ENCODE measurements at regions not wholly inside any gene's neighbourhood (a gene's known extent, or its start where the extent isn't known, plus 50 kb on each side); places are given as distances from the start of the nearest gene placed in this dataset.

- no peak overlapping the region for H3K9ac ChIP-seq (ENCODE audit: low read length in 5 of 5)
- H3K4me3 ChIP-seq (ENCODE audit: low read depth in 1 of 5, low read length in 5 of 5) = no peak overlapping the region
- no peaks in the 10 kb centered on the region for H3K4me1 ChIP-seq (ENCODE audit: control insufficient read depth in 5 of 5, insufficient read depth in 5 of 5, low read length in 5 of 5)
- no peaks in the 10 kb centered on the region for H3K27me3 ChIP-seq (ENCODE audit: control insufficient read depth in 5 of 5, insufficient read depth in 4 of 5, low read length in 5 of 5)
- no peak overlapping the region for H3K27ac ChIP-seq (ENCODE audit: low read depth, low read length)
- peaks cover 0 to 4% (median 0%) of the 10 kb centered on the region in 5 donors for H3K9me3 ChIP-seq (ENCODE audit: control insufficient read depth in 5 of 5, low read length in 5 of 5)
- H3K36me3 ChIP-seq (ENCODE audit: control insufficient read depth in 5 of 5, insufficient read depth in 5 of 5, low read length in 5 of 5) = no peaks in the 10 kb centered on the region
Measured at GRCh38 chr1:208874915-208875314, 630.7 kb upstream of the PLXNA2 start.

- Histone ChIP-seq H3K9me3 (ENCODE audit: control insufficient read depth in 5 of 5, low read length in 5 of 5) (peaks cover 0 to 2% (median 0%) of the 10 kb centered on the region in 5 donors), H3K36me3 (ENCODE audit: control insufficient read depth in 5 of 5, insufficient read depth in 5 of 5, low read length in 5 of 5) (no peaks in the 10 kb centered on the region), H3K4me3 (ENCODE audit: low read depth in 1 of 5, low read length in 5 of 5) (no peak overlapping the region), H3K4me1 (ENCODE audit: control insufficient read depth in 5 of 5, insufficient read depth in 5 of 5, low read length in 5 of 5) (no peaks in the 10 kb centered on the region), H3K27ac (ENCODE audit: low read depth, low read length) (no peak overlapping the region), H3K27me3 (ENCODE audit: control insufficient read depth in 5 of 5, insufficient read depth in 4 of 5, low read length in 5 of 5) (no peaks in the 10 kb centered on the region), H3K9ac (ENCODE audit: low read length in 5 of 5) (no peak overlapping the region)
Measured at GRCh38 chr1:208879022-208879421, 634.8 kb upstream of the PLXNA2 start.

DNA sequence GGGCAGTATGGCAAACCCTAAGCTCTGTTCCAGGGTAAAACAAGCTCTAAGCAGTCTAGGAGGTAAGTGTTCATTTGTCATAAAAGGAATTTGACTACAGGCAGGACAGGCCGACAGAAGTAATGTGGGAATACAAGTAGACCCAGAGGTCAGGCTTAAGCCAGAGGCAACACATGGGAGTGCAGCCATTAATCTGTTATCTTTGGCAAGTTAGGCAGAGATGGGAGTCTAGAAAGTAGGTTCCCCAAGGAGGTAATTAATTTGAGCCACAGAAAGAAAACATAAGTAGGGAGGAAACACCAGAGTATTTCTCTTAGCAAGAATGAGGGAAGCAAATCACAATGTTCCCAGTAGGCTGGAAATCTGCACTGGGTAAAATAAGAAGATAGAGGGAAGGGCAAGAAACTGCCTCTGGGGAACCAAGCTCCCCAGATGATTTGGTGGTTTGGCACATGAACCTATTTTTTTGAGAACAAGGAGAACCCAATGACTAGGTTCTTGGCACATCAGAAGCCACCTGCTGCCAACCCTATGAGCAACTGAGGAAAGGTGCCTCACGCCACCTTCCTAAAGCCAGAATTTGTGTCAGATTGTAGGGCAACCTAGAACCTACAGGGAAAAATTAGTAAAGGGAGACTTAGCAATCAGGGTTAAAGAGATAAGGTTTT is 636.4 kb upstream of the PLXNA2 start:
- no peaks in the 10 kb centered on the region for H3K36me3 ChIP-seq (ENCODE audit: control insufficient read depth in 5 of 5, insufficient read depth in 5 of 5, low read length in 5 of 5)
- no peaks in the 10 kb centered on the region for H3K4me1 ChIP-seq (ENCODE audit: control insufficient read depth in 5 of 5, insufficient read depth in 5 of 5, low read length in 5 of 5)
- no peak overlapping the region for H3K4me3 ChIP-seq (ENCODE audit: low read depth in 1 of 5, low read length in 5 of 5)
- no peak overlapping the region for H3K27ac ChIP-seq (ENCODE audit: low read depth, low read length)
- no peak overlapping the region for H3K9ac ChIP-seq (ENCODE audit: low read length in 5 of 5)
- no peaks in the 10 kb centered on the region for H3K27me3 ChIP-seq (ENCODE audit: control insufficient read depth in 5 of 5, insufficient read depth in 4 of 5, low read length in 5 of 5)
- H3K9me3 ChIP-seq (ENCODE audit: control insufficient read depth in 5 of 5, low read length in 5 of 5) = no peaks in the 10 kb centered on the region

DNA sequence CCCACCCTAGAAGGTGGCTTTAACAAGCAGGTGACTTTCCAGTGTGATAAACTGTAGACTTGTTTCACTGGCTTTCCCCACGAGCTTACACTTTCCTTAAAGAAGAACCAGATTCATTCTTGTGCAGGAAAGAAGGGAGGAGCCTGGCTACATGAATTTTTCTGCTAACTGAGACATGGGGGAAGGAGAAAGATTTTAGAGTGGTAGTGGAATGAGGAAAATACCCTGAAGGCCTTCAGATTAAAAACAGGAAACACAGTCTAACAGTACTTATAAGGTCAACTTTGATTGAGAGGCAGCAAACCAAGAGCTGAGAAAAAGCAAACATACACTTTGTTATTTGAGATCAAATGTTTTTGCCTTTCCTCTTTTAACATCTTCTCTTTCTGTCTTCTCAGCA is 640.9 kb upstream of the PLXNA2 start:
- Histone ChIP-seq H3K27me3 (ENCODE audit: control insufficient read depth in 5 of 5, insufficient read depth in 4 of 5, low read length in 5 of 5) (no peaks in the 10 kb centered on the region), H3K27ac (ENCODE audit: low read depth, low read length) (no peak overlapping the region), H3K9ac (ENCODE audit: low read length in 5 of 5) (no peak overlapping the region), H3K36me3 (ENCODE audit: control insufficient read depth in 5 of 5, insufficient read depth in 5 of 5, low read length in 5 of 5) (no peaks in the 10 kb centered on the region), H3K4me1 (ENCODE audit: control insufficient read depth in 5 of 5, insufficient read depth in 5 of 5, low read length in 5 of 5) (no peaks in the 10 kb centered on the region), H3K4me3 (ENCODE audit: low read depth in 1 of 5, low read length in 5 of 5) (no peak overlapping the region), H3K9me3 (ENCODE audit: control insufficient read depth in 5 of 5, low read length in 5 of 5) (no peaks in the 10 kb centered on the region)

DNA sequence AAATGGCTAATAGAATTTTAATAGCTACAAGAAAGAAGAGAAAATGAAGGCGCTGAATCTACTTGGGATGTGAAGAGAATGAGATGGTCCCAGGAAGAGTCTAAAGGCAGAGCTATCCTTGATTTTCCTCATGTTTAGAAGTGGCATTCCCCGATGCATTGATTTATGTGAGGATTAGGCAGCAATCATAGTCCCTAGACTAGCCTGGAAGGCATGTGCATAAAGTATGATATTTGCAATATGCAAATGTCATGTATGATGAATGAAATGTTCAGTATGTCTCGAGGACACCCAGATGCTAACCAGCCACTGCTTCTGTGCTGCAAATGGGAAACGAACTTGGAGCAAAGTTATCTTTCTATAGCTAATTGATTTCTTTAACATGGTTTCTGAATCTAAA is 641.5 kb upstream of the PLXNA2 start:
- Histone ChIP-seq H3K9me3 (ENCODE audit: control insufficient read depth in 5 of 5, low read length in 5 of 5) (no peaks in the 10 kb centered on the region), H3K27me3 (ENCODE audit: control insufficient read depth in 5 of 5, insufficient read depth in 4 of 5, low read length in 5 of 5) (no peaks in the 10 kb centered on the region), H3K4me3 (ENCODE audit: low read depth in 1 of 5, low read length in 5 of 5) (no peak overlapping the region), H3K4me1 (ENCODE audit: control insufficient read depth in 5 of 5, insufficient read depth in 5 of 5, low read length in 5 of 5) (no peaks in the 10 kb centered on the region), H3K9ac (ENCODE audit: low read length in 5 of 5) (no peak overlapping the region), H3K27ac (ENCODE audit: low read depth, low read length) (no peak overlapping the region), H3K36me3 (ENCODE audit: control insufficient read depth in 5 of 5, insufficient read depth in 5 of 5, low read length in 5 of 5) (no peaks in the 10 kb centered on the region)

DNA sequence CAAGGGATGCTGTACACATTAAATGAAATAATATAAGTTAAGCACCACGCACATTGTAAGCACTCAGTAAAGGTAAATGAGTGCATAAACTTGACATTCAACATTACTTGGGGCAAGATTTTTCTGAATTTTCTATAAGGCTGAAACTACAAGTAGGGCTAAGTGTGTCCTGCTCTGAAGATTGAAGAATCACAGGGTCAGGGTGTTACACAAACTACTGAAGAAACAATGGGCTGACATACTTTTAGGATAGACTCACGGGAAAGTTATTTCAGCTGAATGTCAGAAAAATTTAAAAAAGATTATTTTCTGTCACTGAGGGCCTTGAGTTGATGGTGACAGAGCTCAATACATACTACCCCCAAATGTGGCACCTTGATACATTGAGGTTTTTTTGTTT is 644.2 kb upstream of the PLXNA2 start:
- Histone ChIP-seq H3K4me1 (ENCODE audit: control insufficient read depth in 5 of 5, insufficient read depth in 5 of 5, low read length in 5 of 5) (no peaks in the 10 kb centered on the region), H3K4me3 (ENCODE audit: low read depth in 1 of 5, low read length in 5 of 5) (no peak overlapping the region), H3K9ac (ENCODE audit: low read length in 5 of 5) (no peak overlapping the region), H3K9me3 (ENCODE audit: control insufficient read depth in 5 of 5, low read length in 5 of 5) (no peaks in the 10 kb centered on the region), H3K36me3 (ENCODE audit: control insufficient read depth in 5 of 5, insufficient read depth in 5 of 5, low read length in 5 of 5) (no peaks in the 10 kb centered on the region), H3K27me3 (ENCODE audit: control insufficient read depth in 5 of 5, insufficient read depth in 4 of 5, low read length in 5 of 5) (no peaks in the 10 kb centered on the region), H3K27ac (ENCODE audit: low read depth, low read length) (no peak overlapping the region)

DNA sequence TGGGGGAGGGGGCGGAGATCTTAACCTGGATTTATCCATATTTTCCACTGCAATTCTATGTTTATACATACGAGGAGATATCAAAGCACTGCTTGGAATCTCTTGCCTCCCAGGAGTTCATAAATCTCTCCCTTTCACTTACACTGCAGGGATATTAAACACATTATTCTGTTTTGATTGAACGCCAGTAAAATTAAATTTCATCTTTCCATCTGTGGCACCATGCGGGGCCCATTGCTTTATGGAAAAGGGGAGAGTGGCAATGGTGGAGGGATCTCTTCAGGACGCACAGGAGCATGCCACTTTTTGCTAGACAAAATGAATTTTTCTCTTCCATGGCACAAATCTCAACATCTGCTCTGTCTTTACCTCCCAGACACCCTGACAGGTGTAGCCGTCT is 648.0 kb upstream of the PLXNA2 start:
- Histone ChIP-seq H3K27ac (ENCODE audit: low read depth, low read length) (no peak overlapping the region), H3K4me1 (ENCODE audit: control insufficient read depth in 5 of 5, insufficient read depth in 5 of 5, low read length in 5 of 5) (no peaks in the 10 kb centered on the region), H3K27me3 (ENCODE audit: control insufficient read depth in 5 of 5, insufficient read depth in 4 of 5, low read length in 5 of 5) (no peaks in the 10 kb centered on the region), H3K36me3 (ENCODE audit: control insufficient read depth in 5 of 5, insufficient read depth in 5 of 5, low read length in 5 of 5) (no peaks in the 10 kb centered on the region), H3K4me3 (ENCODE audit: low read depth in 1 of 5, low read length in 5 of 5) (no peak overlapping the region), H3K9me3 (ENCODE audit: control insufficient read depth in 5 of 5, low read length in 5 of 5) (peaks cover 0 to 5% (median 0%) of the 10 kb centered on the region in 5 donors), H3K9ac (ENCODE audit: low read length in 5 of 5) (no peak overlapping the region)

GRCh38 chr1:208893251-208893650 is 649.1 kb upstream of the PLXNA2 start:
- Histone ChIP-seq H3K4me3 (ENCODE audit: low read depth in 1 of 5, low read length in 5 of 5) (no peak overlapping the region), H3K4me1 (ENCODE audit: control insufficient read depth in 5 of 5, insufficient read depth in 5 of 5, low read length in 5 of 5) (no peaks in the 10 kb centered on the region), H3K9ac (ENCODE audit: low read length in 5 of 5) (no peak overlapping the region), H3K9me3 (ENCODE audit: control insufficient read depth in 5 of 5, low read length in 5 of 5) (peaks cover 0 to 5% (median 0%) of the 10 kb centered on the region in 5 donors), H3K36me3 (ENCODE audit: control insufficient read depth in 5 of 5, insufficient read depth in 5 of 5, low read length in 5 of 5) (no peaks in the 10 kb centered on the region), H3K27me3 (ENCODE audit: control insufficient read depth in 5 of 5, insufficient read depth in 4 of 5, low read length in 5 of 5) (no peaks in the 10 kb centered on the region), H3K27ac (ENCODE audit: low read depth, low read length) (no peak overlapping the region)

DNA sequence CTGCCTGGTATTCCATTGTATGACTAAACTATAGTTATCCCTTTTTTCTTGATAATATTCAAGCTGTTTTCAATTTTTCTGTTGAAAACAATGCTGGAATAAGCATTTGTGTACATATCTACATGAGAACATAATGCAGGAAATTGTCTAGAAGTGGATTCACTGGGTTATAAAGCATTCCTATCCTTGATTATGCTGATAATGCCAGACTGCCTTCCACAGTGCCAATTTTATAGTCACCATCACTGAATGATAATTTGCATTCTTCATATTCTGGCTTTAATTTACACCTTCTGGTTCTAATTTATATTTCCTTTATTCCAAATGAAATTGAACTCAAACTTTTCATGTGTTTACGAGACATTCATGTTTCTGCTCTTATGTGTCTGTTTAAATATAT is 651.0 kb upstream of the PLXNA2 start:
- Histone ChIP-seq H3K27me3 (ENCODE audit: control insufficient read depth in 5 of 5, insufficient read depth in 4 of 5, low read length in 5 of 5) (no peaks in the 10 kb centered on the region), H3K9me3 (ENCODE audit: control insufficient read depth in 5 of 5, low read length in 5 of 5) (peaks cover 0 to 5% (median 0%) of the 10 kb centered on the region in 5 donors), H3K9ac (ENCODE audit: low read length in 5 of 5) (no peak overlapping the region)

GRCh38 chr1:208895820-208896219 is 651.6 kb upstream of the PLXNA2 start:
- Histone ChIP-seq H3K9me3 (ENCODE audit: control insufficient read depth in 5 of 5, low read length in 5 of 5) (peaks cover 0 to 5% (median 0%) of the 10 kb centered on the region in 5 donors), H3K9ac (ENCODE audit: low read length in 5 of 5) (no peak overlapping the region), H3K36me3 (ENCODE audit: control insufficient read depth in 5 of 5, insufficient read depth in 5 of 5, low read length in 5 of 5) (no peaks in the 10 kb centered on the region), H3K27me3 (ENCODE audit: control insufficient read depth in 5 of 5, insufficient read depth in 4 of 5, low read length in 5 of 5) (no peaks in the 10 kb centered on the region), H3K27ac (ENCODE audit: low read depth, low read length) (no peak overlapping the region), H3K4me1 (ENCODE audit: control insufficient read depth in 5 of 5, insufficient read depth in 5 of 5, low read length in 5 of 5) (no peaks in the 10 kb centered on the region), H3K4me3 (ENCODE audit: low read depth in 1 of 5, low read length in 5 of 5) (no peak overlapping the region)

More for the DNA sequence above, 651.0 kb upstream of the PLXNA2 start:
- Histone ChIP-seq H3K4me3 (ENCODE audit: low read depth in 1 of 5, low read length in 5 of 5) (no peak overlapping the region), H3K4me1 (ENCODE audit: control insufficient read depth in 5 of 5, insufficient read depth in 5 of 5, low read length in 5 of 5) (no peaks in the 10 kb centered on the region), H3K27ac (ENCODE audit: low read depth, low read length) (no peak overlapping the region), H3K36me3 (ENCODE audit: control insufficient read depth in 5 of 5, insufficient read depth in 5 of 5, low read length in 5 of 5) (no peaks in the 10 kb centered on the region)
